ENCODE measurements at regions not wholly inside any gene's neighbourhood (a gene's known extent, or its start where the extent isn't known, plus 50 kb on each side); places are given as distances from the start of the nearest gene placed in this dataset.
"Not testable (repeated sequence)": the region's sequence is repeated elsewhere in the genome, so short reads cannot be mapped to it uniquely, and the experiment has no call there.

DNA sequence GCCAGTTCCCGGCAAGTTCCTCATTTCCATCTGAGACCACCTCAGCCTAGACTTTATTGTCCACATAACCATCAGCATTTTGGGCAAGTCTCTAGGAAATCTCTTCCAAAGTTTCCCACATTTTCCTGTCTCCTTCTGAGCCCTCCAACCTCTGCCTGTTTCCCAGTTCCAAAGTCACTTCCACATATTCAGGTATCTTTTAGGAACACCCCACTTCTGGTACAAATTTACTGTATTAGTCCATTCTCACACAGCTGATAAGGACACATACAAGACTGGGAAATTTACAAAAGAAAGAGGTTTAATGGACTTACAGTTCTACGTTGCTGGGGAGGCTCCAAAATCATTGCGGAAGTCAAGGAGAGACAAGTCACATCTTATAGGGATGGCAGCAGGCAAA is 91.7 kb downstream of the UNC93B1 start:
- POLR2A ChIA-PET; H3K27me3 ChIP-seq (ENCODE audit: insufficient read depth, low read length); H2AFZ ChIP-seq (ENCODE audit: low read depth, low read length, poor library complexity, severe bottlenecking); H3K4me2 ChIP-seq (ENCODE audit: low read length); H3K4me3 ChIP-seq (replicated peaks in 1 of 2; ENCODE audit: low read depth in 1 of 2, low read length in 2 of 2); ATAC-seq; H3K9me3 ChIP-seq (ENCODE audit: control insufficient read depth in 1 of 2, insufficient read depth in 1 of 2, low read depth in 1 of 2, low read length in 2 of 2); RAD21 ChIA-PET (ENCODE audit: low non-redundant PET in 1 of 2, low total read pairs in 2 of 2, uncharacterized antibody in 2 of 2, unreplicated experiment in 2 of 2); H3K79me2 ChIP-seq (ENCODE audit: insufficient read depth, low read length); H3K9me2 ChIP-seq (ENCODE audit: insufficient read depth); H3K4me1 ChIP-seq (ENCODE audit: control insufficient read depth in 1 of 2, insufficient read depth in 2 of 2, low read length in 2 of 2); H3K36me3 ChIP-seq (ENCODE audit: control insufficient read depth in 1 of 2, insufficient read depth in 2 of 2, low read length in 2 of 2); H4K20me1 ChIP-seq (ENCODE audit: insufficient read depth); BruUV-seq (replicated peaks); H3K27ac ChIP-seq (ENCODE audit: low read depth, low read length); DNase-seq (ENCODE audit: low read depth, low spot score); H3K9ac ChIP-seq (ENCODE audit: low read length); CTCF ChIA-PET; intact Hi-C loops (cut with micrococcal nuclease): not testable (repeated sequence)

DNA sequence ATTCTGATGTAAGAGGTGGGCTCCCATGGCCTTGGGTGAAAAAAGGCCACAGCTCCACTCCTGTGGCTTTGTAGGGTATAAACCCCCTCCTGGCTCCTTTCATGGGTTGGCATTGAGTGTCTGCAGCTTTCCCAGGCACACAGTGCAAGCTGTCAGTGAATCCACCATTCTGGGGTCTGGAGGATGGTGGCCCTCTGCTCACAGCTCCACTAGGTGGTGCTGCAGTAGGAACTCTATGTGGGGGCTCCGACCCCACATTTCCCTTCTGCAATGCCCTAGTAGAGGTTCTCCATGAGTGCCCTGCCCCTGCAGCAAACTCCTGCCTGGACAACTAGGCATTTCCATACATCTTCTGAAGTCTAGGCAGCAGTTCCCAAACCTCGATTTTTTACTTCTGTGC is 92.7 kb downstream of the UNC93B1 start:
- H3K27me3 ChIP-seq (ENCODE audit: insufficient read depth, low read length); POLR2A ChIA-PET; H3K9me2 ChIP-seq (ENCODE audit: insufficient read depth); ATAC-seq; H4K20me1 ChIP-seq (ENCODE audit: insufficient read depth); H3K4me1 ChIP-seq (ENCODE audit: control insufficient read depth in 1 of 2, insufficient read depth in 2 of 2, low read length in 2 of 2); H3K9ac ChIP-seq (ENCODE audit: low read length); DNase-seq (ENCODE audit: low read depth, low spot score); intact Hi-C loops (cut with micrococcal nuclease); H3K4me3 ChIP-seq (replicated peaks in 1 of 2; ENCODE audit: low read depth in 1 of 2, low read length in 2 of 2); H3K9me3 ChIP-seq (ENCODE audit: control insufficient read depth in 1 of 2, insufficient read depth in 1 of 2, low read depth in 1 of 2, low read length in 2 of 2); BruUV-seq (replicated peaks); H2AFZ ChIP-seq (ENCODE audit: low read depth, low read length, poor library complexity, severe bottlenecking); H3K36me3 ChIP-seq (ENCODE audit: control insufficient read depth in 1 of 2, insufficient read depth in 2 of 2, low read length in 2 of 2); H3K4me2 ChIP-seq (ENCODE audit: low read length); H3K79me2 ChIP-seq (ENCODE audit: insufficient read depth, low read length); H3K27ac ChIP-seq (ENCODE audit: low read depth, low read length); RAD21 ChIA-PET (ENCODE audit: low non-redundant PET in 1 of 2, low total read pairs in 2 of 2, uncharacterized antibody in 2 of 2, unreplicated experiment in 2 of 2); CTCF ChIA-PET: not testable (repeated sequence)

DNA sequence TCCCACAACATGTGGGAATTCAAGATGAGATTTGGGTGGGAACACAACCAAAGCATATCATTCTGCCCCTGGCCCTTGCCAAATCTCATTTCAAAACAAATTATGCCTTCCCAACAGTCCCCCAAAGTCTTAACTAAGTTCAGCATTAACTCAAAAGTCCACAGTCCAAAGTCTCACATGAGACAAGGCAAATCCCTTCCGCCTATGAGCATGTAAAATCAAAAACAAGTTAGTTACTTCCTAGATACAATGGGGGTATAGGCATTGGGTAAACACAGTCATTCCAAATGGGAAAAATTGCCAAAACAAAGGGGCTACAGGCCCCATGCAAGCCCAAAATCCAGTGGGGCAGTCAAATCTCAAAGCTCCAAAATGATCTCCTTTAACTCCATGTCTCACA is 93.1 kb downstream of the UNC93B1 start:
- H3K36me3 ChIP-seq (ENCODE audit: control insufficient read depth in 1 of 2, insufficient read depth in 2 of 2, low read length in 2 of 2); H3K4me1 ChIP-seq (ENCODE audit: control insufficient read depth in 1 of 2, insufficient read depth in 2 of 2, low read length in 2 of 2); H3K9ac ChIP-seq (ENCODE audit: low read length); H3K9me2 ChIP-seq (ENCODE audit: insufficient read depth); H3K4me2 ChIP-seq (ENCODE audit: low read length); RAD21 ChIA-PET (ENCODE audit: low non-redundant PET in 1 of 2, low total read pairs in 2 of 2, uncharacterized antibody in 2 of 2, unreplicated experiment in 2 of 2); BruUV-seq (replicated peaks); H2AFZ ChIP-seq (ENCODE audit: low read depth, low read length, poor library complexity, severe bottlenecking); H4K20me1 ChIP-seq (ENCODE audit: insufficient read depth); DNase-seq (ENCODE audit: low read depth, low spot score); H3K79me2 ChIP-seq (ENCODE audit: insufficient read depth, low read length); POLR2A ChIA-PET; ATAC-seq; intact Hi-C loops (cut with micrococcal nuclease); H3K27ac ChIP-seq (ENCODE audit: low read depth, low read length); H3K27me3 ChIP-seq (ENCODE audit: insufficient read depth, low read length); CTCF ChIA-PET; H3K9me3 ChIP-seq (ENCODE audit: control insufficient read depth in 1 of 2, insufficient read depth in 1 of 2, low read depth in 1 of 2, low read length in 2 of 2); H3K4me3 ChIP-seq (replicated peaks in 1 of 2; ENCODE audit: low read depth in 1 of 2, low read length in 2 of 2): not testable (repeated sequence)

DNA sequence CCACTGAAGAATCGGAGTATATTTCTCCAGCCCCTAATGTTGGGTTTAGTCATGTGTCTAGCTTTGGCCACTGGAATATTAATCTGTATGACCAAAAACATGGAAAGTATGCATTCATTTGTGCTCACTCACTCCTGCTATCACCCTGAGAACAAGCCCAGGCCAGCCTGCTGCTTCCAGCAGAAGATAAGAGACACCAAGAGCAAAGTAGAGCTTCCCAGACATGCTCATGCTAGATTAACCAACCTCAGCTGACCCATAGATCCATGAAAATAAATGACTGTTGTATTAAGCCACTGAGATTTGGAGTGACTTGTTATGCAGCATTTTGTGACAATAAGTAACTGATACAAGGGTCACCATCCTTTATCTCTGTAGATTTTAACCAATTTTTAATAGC is 96.9 kb downstream of the UNC93B1 start:
- ATAC-seq; H3K9me3 ChIP-seq (ENCODE audit: control insufficient read depth in 1 of 2, insufficient read depth in 1 of 2, low read depth in 1 of 2, low read length in 2 of 2); DNase-seq (ENCODE audit: low read depth, low spot score); H3K4me2 ChIP-seq (ENCODE audit: low read length); H3K9ac ChIP-seq (ENCODE audit: low read length); H3K9me2 ChIP-seq (ENCODE audit: insufficient read depth); H4K20me1 ChIP-seq (ENCODE audit: insufficient read depth); H2AFZ ChIP-seq (ENCODE audit: low read depth, low read length, poor library complexity, severe bottlenecking); POLR2A ChIA-PET; H3K4me3 ChIP-seq (replicated peaks in 1 of 2; ENCODE audit: low read depth in 1 of 2, low read length in 2 of 2); H3K79me2 ChIP-seq (ENCODE audit: insufficient read depth, low read length); BruUV-seq (replicated peaks); H3K36me3 ChIP-seq (ENCODE audit: control insufficient read depth in 1 of 2, insufficient read depth in 2 of 2, low read length in 2 of 2); H3K27me3 ChIP-seq (ENCODE audit: insufficient read depth, low read length); H3K4me1 ChIP-seq (ENCODE audit: control insufficient read depth in 1 of 2, insufficient read depth in 2 of 2, low read length in 2 of 2); CTCF ChIA-PET; intact Hi-C loops (cut with micrococcal nuclease); RAD21 ChIA-PET (ENCODE audit: low non-redundant PET in 1 of 2, low total read pairs in 2 of 2, uncharacterized antibody in 2 of 2, unreplicated experiment in 2 of 2); H3K27ac ChIP-seq (ENCODE audit: low read depth, low read length): not testable (repeated sequence)

DNA sequence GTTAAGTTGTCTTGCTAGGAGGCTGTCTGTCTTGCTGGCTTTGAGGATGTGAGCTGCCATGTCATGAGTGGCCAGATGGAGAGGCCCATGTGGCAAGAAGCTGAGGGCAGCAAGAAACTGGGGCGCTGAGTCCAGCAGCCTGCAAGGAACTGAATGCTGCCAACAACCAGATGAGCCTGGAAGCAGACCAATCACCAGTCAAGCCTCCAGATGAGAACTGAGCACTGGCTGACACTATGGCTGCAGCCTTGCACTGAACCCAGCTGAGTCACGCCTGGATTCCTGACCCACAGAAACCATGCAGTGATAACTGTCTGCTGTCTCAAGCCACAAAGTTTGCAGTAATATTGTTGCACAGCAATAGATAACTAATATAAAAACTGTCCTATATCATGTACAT is 104.4 kb downstream of the UNC93B1 start:
- CTCF ChIA-PET; H3K4me2 ChIP-seq (ENCODE audit: low read length); intact Hi-C loops (cut with micrococcal nuclease); H3K9me2 ChIP-seq (ENCODE audit: insufficient read depth); H3K79me2 ChIP-seq (ENCODE audit: insufficient read depth, low read length); H3K9me3 ChIP-seq (ENCODE audit: control insufficient read depth in 1 of 2, insufficient read depth in 1 of 2, low read depth in 1 of 2, low read length in 2 of 2); DNase-seq (ENCODE audit: low read depth, low spot score); RAD21 ChIA-PET (ENCODE audit: low non-redundant PET in 1 of 2, low total read pairs in 2 of 2, uncharacterized antibody in 2 of 2, unreplicated experiment in 2 of 2); H3K9ac ChIP-seq (ENCODE audit: low read length); ATAC-seq; H3K36me3 ChIP-seq (ENCODE audit: control insufficient read depth in 1 of 2, insufficient read depth in 2 of 2, low read length in 2 of 2); BruUV-seq (replicated peaks); H3K4me1 ChIP-seq (ENCODE audit: control insufficient read depth in 1 of 2, insufficient read depth in 2 of 2, low read length in 2 of 2); H3K27ac ChIP-seq (ENCODE audit: low read depth, low read length); H4K20me1 ChIP-seq (ENCODE audit: insufficient read depth); POLR2A ChIA-PET; H3K4me3 ChIP-seq (replicated peaks in 1 of 2; ENCODE audit: low read depth in 1 of 2, low read length in 2 of 2); H3K27me3 ChIP-seq (ENCODE audit: insufficient read depth, low read length); H2AFZ ChIP-seq (ENCODE audit: low read depth, low read length, poor library complexity, severe bottlenecking): not testable (repeated sequence)

Measured in HCT116 (cell line).